22Rv1 (cell line): ENCODE measurements at regions not wholly inside any gene's neighbourhood (a gene's known extent, or its start where the extent isn't known, plus 50 kb on each side); places are given as distances from the start of the nearest gene placed in this dataset.

Source experiments
- CTCF ChIP-seq: fragments of 450-650 bp; IDR thresholded peaks from 2 replicates; pipeline ENCODE4 v1.5.1; 2017; ENCODE audit warnings: mild to moderate bottlenecking
- ZFX ChIP-seq: fragments of 450-650 bp; IDR thresholded peaks from 2 replicates; pipeline ENCODE4 v1.6.1; 2017; ENCODE audit warnings: antibody characterized with exemption, borderline replicate concordance

- no peak for TF ChIP-seq CTCF
- no peak for TF ChIP-seq ZFX
Measured at GRCh38 chr10:44209811-44210210, 175.1 kb downstream of the CXCL12 start.
